ENCODE measurements at regions not wholly inside any gene's neighbourhood (a gene's known extent, or its start where the extent isn't known, plus 50 kb on each side); places are given as distances from the start of the nearest gene placed in this dataset.

DNA sequence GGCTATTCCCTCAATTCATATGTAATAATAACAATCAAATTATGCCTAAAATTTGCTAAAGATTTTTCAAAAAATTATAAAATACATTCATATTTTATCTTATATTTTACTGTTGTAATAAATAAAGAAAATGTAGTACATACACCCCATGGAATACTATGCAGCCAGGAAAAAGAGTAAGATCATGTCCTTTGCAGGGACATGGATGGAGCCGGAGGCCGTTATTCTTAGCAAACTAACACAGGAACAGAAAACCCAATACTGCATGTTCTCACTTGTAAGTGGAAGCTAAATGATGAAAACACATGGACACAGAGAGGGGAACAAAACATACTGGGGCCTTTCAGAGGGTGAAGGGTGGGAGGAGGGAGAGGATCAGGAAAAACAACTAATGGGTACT is 584.2 kb upstream of the MMS22L start:
- TF ChIP-seq CTCF (conservative IDR thresholded peaks at IDR 0.05; ENCODE audit: low read length) (no peak), EZH2phosphoT487 (IDR thresholded peaks at IDR 0.05; ENCODE audit: borderline replicate concordance) (no peak)
